ENCODE measurements at regions not wholly inside any gene's neighbourhood (a gene's known extent, or its start where the extent isn't known, plus 50 kb on each side); places are given as distances from the start of the nearest gene placed in this dataset.

- TF ChIP-seq, protein P1, sequence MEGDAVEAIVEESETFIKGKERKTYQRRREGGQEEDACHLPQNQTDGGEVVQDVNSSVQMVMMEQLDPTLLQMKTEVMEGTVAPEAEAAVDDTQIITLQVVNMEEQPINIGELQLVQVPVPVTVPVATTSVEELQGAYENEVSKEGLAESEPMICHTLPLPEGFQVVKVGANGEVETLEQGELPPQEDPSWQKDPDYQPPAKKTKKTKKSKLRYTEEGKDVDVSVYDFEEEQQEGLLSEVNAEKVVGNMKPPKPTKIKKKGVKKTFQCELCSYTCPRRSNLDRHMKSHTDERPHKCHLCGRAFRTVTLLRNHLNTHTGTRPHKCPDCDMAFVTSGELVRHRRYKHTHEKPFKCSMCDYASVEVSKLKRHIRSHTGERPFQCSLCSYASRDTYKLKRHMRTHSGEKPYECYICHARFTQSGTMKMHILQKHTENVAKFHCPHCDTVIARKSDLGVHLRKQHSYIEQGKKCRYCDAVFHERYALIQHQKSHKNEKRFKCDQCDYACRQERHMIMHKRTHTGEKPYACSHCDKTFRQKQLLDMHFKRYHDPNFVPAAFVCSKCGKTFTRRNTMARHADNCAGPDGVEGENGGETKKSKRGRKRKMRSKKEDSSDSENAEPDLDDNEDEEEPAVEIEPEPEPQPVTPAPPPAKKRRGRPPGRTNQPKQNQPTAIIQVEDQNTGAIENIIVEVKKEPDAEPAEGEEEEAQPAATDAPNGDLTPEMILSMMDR (IDR thresholded peaks at IDR 0.05), result no peak
- H3K9me3 ChIP-seq, result no peaks in the 10 kb centered on the region
- no peak for DNase-seq (ENCODE audit: low spot score)
These were observed 377.0 kb downstream of the OLFM4 start for GRCh38 chr13:53405616-53406015.

GRCh38 chr13:53408306-53408705, 379.7 kb downstream of the OLFM4 start:
- no peak overlapping the region for H3K4me3 ChIP-seq
- H3K9me3 ChIP-seq, result no peaks in the 10 kb centered on the region
- H3K27me3 ChIP-seq (replicated peaks; ENCODE audit: insufficient read depth), result no peaks in the 10 kb centered on the region
- DNase-seq (ENCODE audit: low spot score) (no peak), ATAC-seq (ENCODE audit: insufficient number of reproducible peaks, low FRiP score, low read depth) (no peak)
- TF ChIP-seq, protein P1 (IDR thresholded peaks at IDR 0.05), result no peak
- H3K27ac ChIP-seq, result no peak overlapping the region
- H3K36me3 ChIP-seq, result no peaks in the 10 kb centered on the region
- no peaks in the 10 kb centered on the region for H3K4me1 ChIP-seq (ENCODE audit: control insufficient read depth in 1 of 2, low read depth in 2 of 2)

More at GRCh38 chr13:53405616-53406015, 377.0 kb downstream of the OLFM4 start:
- Histone ChIP-seq H3K4me3 (no peak overlapping the region), H3K36me3 (no peaks in the 10 kb centered on the region), H3K4me1 (ENCODE audit: control insufficient read depth in 1 of 2, low read depth in 2 of 2) (no peaks in the 10 kb centered on the region), H3K27ac (no peak overlapping the region), H3K27me3 (replicated peaks; ENCODE audit: insufficient read depth) (no peaks in the 10 kb centered on the region)
- ATAC-seq (ENCODE audit: insufficient number of reproducible peaks, low FRiP score, low read depth), result no peak

GRCh38 chr13:53408847-53409568, 380.4 kb downstream of the OLFM4 start:
- Histone ChIP-seq H3K9me3 (no peaks in the 10 kb centered on the region), H3K27ac (no peak overlapping the region), H3K4me1 (ENCODE audit: control insufficient read depth in 1 of 2, low read depth in 2 of 2) (no peaks in the 10 kb centered on the region), H3K27me3 (replicated peaks; ENCODE audit: insufficient read depth) (no peaks in the 10 kb centered on the region), H3K4me3 (no peak overlapping the region), H3K36me3 (no peaks in the 10 kb centered on the region)
- ATAC-seq (ENCODE audit: insufficient number of reproducible peaks, low FRiP score, low read depth) (no peak), DNase-seq (ENCODE audit: low spot score) (no peak)
- TF ChIP-seq, protein P1 (IDR thresholded peaks at IDR 0.05), result no peak

DNA sequence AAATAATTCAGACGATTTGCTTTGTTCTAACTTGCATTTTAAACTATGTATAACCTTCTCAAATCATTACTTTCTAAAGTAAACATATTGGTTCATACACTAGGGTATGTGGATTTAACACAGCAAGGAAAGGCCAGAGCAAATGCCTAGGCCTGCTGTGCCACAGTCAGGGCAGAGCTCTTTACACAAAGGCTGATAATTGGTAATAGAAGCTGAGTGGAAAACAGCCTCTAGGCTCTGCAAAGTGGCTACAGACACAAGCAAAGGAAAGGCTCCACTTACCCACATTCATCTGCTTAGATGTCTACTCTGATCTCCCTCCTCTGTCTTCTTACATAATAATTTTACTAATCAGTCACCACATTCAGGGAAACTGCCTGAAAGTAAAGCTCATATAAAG, 382.9 kb downstream of the OLFM4 start:
- H3K36me3 ChIP-seq, result no peaks in the 10 kb centered on the region
- H3K27me3 ChIP-seq (replicated peaks; ENCODE audit: insufficient read depth), result no peaks in the 10 kb centered on the region
- TF ChIP-seq, protein P1 (IDR thresholded peaks at IDR 0.05), result no peak
- no peak overlapping the region for H3K4me3 ChIP-seq
- no peak overlapping the region for H3K27ac ChIP-seq
- DNase-seq (ENCODE audit: low spot score) (no peak), ATAC-seq (ENCODE audit: insufficient number of reproducible peaks, low FRiP score, low read depth) (no peak)
- H3K4me1 ChIP-seq (ENCODE audit: control insufficient read depth in 1 of 2, low read depth in 2 of 2), result no peaks in the 10 kb centered on the region
- H3K9me3 ChIP-seq, result no peaks in the 10 kb centered on the region

GRCh38 chr13:53415135-53415534, 386.5 kb downstream of the OLFM4 start:
- Histone ChIP-seq H3K27me3 (replicated peaks; ENCODE audit: insufficient read depth) (no peaks in the 10 kb centered on the region), H3K4me1 (ENCODE audit: control insufficient read depth in 1 of 2, low read depth in 2 of 2) (no peaks in the 10 kb centered on the region), H3K36me3 (no peaks in the 10 kb centered on the region), H3K9me3 (no peaks in the 10 kb centered on the region), H3K4me3 (no peak overlapping the region), H3K27ac (no peak overlapping the region)
- ATAC-seq (ENCODE audit: insufficient number of reproducible peaks, low FRiP score, low read depth) (no peak), DNase-seq (ENCODE audit: low spot score) (no peak)
- TF ChIP-seq, protein P1 (IDR thresholded peaks at IDR 0.05), result no peak
